MM.1S (cell line): ENCODE measurements at regions not wholly inside any gene's neighbourhood (a gene's known extent, or its start where the extent isn't known, plus 50 kb on each side); places are given as distances from the start of the nearest gene placed in this dataset.

ENCODE experiments used
- EZH2 ChIP-seq: fragments of 300-600 bp; sonication (generic); optimal IDR thresholded peaks from 2 replicates; pipeline ENCODE3; 2017; ENCODE audit warnings: low read depth, mild to moderate bottlenecking, antibody characterized with exemption, low read length, mixed read lengths
- EZH2phosphoT487 ChIP-seq: fragments of 300-600 bp; sonication (generic); IDR thresholded peaks from 2 replicates; pipeline ENCODE4 v1.6.1; 2018; ENCODE audit warnings: antibody characterized with exemption, low read length
- TF ChIP-seq, protein P1 (sequence below): fragments of 300-600 bp; sonication (generic); IDR thresholded peaks from 2 replicates; pipeline ENCODE4 v1.5.1; 2016; ENCODE audit warnings: antibody characterized with exemption, low read length, mixed read lengths

DNA sequence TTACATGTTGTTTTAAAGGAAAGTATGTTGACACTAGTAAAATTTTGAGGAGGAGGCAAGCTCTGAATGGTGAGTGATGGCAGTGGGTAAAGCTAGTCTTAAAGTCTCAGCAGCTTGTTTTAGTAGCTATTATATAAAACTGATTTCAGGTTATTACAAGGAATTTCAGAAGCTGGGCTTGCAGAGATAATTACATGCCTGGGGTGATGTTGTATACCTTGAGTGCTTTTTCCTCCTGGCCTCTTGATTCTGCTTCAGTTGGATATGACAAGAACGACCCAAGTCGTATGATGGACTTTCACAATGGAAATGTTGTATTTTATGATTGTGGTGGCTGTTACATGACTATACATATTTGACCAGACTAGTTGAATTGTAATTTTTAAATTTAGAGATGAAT is 175.5 kb upstream of the ADGRL3 start:
- TF ChIP-seq, protein P1, sequence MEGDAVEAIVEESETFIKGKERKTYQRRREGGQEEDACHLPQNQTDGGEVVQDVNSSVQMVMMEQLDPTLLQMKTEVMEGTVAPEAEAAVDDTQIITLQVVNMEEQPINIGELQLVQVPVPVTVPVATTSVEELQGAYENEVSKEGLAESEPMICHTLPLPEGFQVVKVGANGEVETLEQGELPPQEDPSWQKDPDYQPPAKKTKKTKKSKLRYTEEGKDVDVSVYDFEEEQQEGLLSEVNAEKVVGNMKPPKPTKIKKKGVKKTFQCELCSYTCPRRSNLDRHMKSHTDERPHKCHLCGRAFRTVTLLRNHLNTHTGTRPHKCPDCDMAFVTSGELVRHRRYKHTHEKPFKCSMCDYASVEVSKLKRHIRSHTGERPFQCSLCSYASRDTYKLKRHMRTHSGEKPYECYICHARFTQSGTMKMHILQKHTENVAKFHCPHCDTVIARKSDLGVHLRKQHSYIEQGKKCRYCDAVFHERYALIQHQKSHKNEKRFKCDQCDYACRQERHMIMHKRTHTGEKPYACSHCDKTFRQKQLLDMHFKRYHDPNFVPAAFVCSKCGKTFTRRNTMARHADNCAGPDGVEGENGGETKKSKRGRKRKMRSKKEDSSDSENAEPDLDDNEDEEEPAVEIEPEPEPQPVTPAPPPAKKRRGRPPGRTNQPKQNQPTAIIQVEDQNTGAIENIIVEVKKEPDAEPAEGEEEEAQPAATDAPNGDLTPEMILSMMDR: no peak
- TF ChIP-seq EZH2 (no peak), EZH2phosphoT487 (no peak)
